ENCODE measurements at regions not wholly inside any gene's neighbourhood (a gene's known extent, or its start where the extent isn't known, plus 50 kb on each side); places are given as distances from the start of the nearest gene placed in this dataset.
"Not testable (repeated sequence)": the region's sequence is repeated elsewhere in the genome, so short reads cannot be mapped to it uniquely, and the experiment has no call there.

DNA sequence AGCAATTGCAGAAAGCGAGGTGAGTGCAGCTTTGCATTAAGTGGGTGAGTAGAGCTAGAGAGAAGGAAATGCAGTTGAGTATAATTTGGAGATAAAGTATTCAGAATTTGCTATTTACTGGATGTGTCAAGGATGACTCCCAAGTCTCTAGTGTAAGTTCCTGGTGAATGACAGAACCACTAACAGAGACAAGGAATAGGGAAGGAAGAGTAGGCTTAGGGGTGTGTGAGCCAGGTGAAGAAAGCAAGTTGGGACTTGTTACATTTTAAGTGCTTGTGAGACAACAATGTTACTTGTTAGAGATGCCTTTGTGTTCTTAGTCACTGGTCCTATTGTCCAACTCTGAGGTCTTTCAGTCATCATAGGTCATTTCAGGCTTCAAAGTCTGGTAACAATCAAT is 70.8 kb downstream of the TBC1D26 start:
- H3K9me3 Mint-ChIP-seq, H3K27me3 Mint-ChIP-seq, H3K27ac Mint-ChIP-seq, DNase-seq, H3K36me3 Mint-ChIP-seq, H3K4me1 Mint-ChIP-seq, H3K4me3 Mint-ChIP-seq: not testable (repeated sequence)

DNA sequence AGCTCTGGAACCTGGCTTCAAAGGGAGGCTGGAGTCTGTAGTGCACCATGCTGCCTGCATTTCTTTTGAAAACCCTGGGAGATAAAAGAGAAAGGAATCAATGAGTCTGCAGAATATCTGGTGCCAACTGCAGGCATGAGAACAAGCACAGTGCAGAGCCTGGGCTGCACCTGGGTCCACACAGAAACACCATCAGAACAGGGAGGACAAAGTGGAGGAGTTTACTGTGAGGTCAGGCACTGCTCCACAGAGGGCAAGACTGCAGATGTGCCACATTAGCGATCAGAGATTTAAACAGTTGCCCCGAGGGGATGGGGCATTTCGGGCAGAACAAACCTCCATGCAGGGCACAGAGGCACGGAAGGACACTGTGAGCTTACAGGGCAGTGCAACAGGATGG is 74.7 kb downstream of the TBC1D26 start:
- not testable (repeated sequence) for DNase-seq, H3K9me3 Mint-ChIP-seq, H3K27ac Mint-ChIP-seq, H3K27me3 Mint-ChIP-seq, H3K4me3 Mint-ChIP-seq, H3K36me3 Mint-ChIP-seq, H3K4me1 Mint-ChIP-seq

DNA sequence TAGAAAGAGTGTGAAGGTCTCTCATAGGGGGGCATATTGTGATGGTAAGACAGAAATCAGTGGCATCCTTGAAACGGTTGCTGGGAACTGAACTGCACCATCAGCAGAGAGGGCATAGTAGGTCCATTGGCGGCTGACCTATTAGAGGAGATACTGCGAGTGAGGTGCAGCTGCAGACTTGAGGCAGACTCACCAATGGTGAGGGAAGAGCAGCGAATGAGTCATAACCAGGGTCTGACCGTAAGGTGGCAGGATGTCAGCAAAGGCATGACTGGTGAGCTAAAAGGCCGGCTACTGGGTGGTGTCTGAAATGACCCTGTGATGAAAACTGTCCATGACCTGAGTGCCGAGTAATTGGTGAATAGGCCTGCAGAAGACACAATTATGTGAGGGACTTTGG is 81.3 kb downstream of the TBC1D26 start:
- H3K9me3 Mint-ChIP-seq = not testable (repeated sequence)

DNA sequence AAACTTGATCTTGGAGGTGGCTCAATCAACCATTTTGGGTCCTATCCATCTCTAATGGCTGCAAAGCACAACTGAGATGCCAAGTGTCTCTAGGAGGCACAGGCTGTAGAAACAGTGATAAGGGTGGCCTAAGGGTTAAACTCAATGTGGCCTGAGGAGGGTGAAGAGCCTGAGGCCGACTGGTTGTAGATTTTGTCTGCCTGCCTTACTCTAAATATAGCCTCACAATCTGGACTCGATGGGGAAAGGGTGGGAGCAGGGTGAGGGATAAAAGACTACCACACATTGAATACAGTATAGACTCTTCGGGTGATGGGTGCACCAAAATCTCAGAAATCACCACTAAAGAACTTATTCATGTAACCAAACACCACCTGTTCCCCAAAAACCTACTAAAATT is 81.9 kb downstream of the TBC1D26 start:
- not testable (repeated sequence) for H3K36me3 Mint-ChIP-seq, H3K27me3 Mint-ChIP-seq, H3K4me3 Mint-ChIP-seq, H3K4me1 Mint-ChIP-seq, H3K27ac Mint-ChIP-seq, DNase-seq, H3K9me3 Mint-ChIP-seq

More for the DNA sequence above, 81.3 kb downstream of the TBC1D26 start:
- H3K4me1 Mint-ChIP-seq, H3K27ac Mint-ChIP-seq, H3K27me3 Mint-ChIP-seq, DNase-seq, H3K4me3 Mint-ChIP-seq, H3K36me3 Mint-ChIP-seq: not testable (repeated sequence)

DNA sequence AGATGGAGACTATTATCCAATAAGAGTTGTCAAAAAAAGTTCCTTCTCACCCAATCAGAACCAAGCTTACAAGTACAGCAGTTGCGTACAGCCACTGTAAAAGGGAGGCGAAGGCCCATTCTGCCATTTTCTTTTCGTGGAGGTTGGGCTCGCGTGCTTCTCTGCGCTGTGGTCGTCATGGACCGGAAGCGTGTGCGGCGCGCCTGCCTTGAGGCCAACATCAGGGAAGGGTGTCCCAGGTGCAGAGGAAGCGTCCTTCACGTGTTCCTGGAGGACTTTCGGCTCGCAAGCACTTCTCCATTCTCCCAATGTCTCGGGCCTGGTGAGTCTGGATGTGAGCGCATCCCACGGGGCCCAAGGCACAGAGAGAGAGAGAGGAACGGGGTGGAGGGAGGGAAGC is 85.8 kb downstream of the TBC1D26 start:
- H3K4me3 Mint-ChIP-seq, DNase-seq, H3K9me3 Mint-ChIP-seq: not testable (repeated sequence)

DNA sequence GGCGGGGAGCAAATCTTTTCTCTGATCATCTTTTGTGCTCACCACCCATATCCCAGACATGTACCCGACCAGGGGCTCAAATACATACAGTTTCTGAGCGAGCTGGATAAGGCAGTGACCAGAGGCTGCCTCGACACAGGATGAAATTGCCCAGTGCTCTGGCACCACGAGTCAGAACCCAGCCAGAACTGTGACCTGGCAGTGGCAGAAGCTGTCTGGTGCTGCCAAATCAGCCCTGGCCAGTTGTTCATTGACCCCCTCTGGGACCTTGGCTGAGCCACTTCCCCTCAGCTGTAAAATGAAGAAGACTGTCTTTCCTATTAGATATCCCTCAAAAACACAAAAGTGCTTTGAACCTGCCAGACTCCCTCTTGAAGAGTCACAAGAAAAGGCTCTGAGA is 90.2 kb downstream of the TBC1D26 start:
- not testable (repeated sequence) for H3K36me3 Mint-ChIP-seq

More for the DNA sequence above, 85.8 kb downstream of the TBC1D26 start:
- H3K4me1 Mint-ChIP-seq, H3K27me3 Mint-ChIP-seq, H3K36me3 Mint-ChIP-seq, H3K27ac Mint-ChIP-seq: not testable (repeated sequence)

DNA sequence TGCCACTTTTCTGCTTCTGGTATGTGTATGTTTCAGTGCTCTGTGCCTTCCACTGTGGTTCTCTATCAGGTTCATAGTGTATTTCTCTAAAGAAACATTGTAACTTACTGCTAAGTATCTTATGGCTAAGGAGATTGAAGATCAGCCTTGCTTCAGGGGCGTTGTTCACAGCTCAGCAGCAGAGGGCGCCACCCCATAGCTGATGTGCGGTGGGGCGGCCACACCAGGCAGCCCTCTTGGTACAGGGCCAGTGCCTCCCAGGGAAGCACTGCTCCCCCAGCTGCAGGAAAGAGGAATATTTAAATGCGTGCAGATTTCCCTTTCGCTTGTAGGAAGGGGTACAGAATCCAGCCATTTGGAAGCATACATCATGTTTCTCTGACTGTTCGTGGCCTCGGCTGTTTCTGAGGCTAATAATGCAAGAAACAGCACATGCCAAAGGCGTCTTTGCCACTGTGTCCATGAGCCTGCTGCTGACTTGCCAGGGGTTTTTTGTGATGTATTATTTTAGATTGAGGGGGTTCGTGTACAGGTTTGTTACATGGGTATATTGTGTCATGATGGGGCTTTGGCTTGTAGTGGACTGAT is 96.7 kb downstream of the TBC1D26 start:
- Mint-ChIP-seq H3K27me3 (peaks cover 15% of the 10 kb centered on the region), H3K4me1 (peaks cover 27% of the 10 kb centered on the region)
- H3K9me3 Mint-ChIP-seq, H3K27ac Mint-ChIP-seq, H3K36me3 Mint-ChIP-seq, H3K4me3 Mint-ChIP-seq: not testable (repeated sequence)
- peak; percentile 75 for DNase-seq

More for the DNA sequence above, 90.2 kb downstream of the TBC1D26 start:
- H3K27ac Mint-ChIP-seq, H3K4me1 Mint-ChIP-seq, H3K27me3 Mint-ChIP-seq, DNase-seq, H3K4me3 Mint-ChIP-seq, H3K9me3 Mint-ChIP-seq: not testable (repeated sequence)

DNA sequence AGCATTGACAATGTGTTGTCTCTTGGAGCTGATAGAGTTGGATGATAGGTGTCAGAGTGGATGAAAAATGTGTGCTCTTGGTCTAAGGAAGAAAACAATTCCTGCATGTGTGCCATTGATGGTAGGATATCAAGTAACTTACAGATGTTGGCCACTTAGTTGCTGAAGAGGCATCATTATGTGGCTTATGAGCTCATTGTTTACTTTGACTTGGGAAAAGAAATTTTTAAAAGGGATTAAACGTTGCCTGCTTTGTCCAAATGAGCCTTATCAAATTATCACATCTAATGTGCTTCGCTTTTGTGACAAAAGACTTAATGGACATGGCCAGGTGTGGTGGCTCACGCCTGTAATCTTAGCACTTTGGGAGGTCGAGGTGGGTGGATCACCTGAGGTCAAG is 98.1 kb downstream of the TBC1D26 start:
- not testable (repeated sequence) for DNase-seq, H3K36me3 Mint-ChIP-seq, H3K27ac Mint-ChIP-seq, H3K9me3 Mint-ChIP-seq, H3K4me3 Mint-ChIP-seq
- peaks cover 29% of the 10 kb centered on the region for H3K4me1 Mint-ChIP-seq
- peaks cover 10% of the 10 kb centered on the region for H3K27me3 Mint-ChIP-seq

DNA sequence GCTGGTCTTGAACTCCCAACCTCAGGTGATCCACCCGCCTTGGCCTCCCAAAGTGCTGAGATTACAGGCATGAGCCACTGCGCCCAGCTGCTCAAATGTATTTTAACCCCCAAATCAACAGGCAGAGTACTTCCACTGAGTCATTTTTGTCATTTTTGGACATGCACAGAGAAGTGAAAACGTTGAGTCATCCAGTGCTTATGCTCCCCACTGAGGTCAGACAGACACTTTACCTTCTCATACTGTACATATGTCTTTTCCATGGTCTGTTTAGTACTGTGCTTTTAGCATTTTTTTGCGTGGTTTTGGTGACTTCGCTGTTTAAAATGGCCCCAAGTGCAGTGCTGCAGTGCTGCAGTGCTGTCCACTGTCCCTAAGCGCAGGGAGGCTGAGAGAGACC is 99.1 kb downstream of the TBC1D26 start:
- not testable (repeated sequence) for H3K9me3 Mint-ChIP-seq, H3K36me3 Mint-ChIP-seq, H3K4me3 Mint-ChIP-seq
- Mint-ChIP-seq H3K4me1 (peaks cover 29% of the 10 kb centered on the region), H3K27ac (peak overlapping the region; percentile 26), H3K27me3 (peaks cover 10% of the 10 kb centered on the region)
- peak; percentile 42 for DNase-seq

DNA sequence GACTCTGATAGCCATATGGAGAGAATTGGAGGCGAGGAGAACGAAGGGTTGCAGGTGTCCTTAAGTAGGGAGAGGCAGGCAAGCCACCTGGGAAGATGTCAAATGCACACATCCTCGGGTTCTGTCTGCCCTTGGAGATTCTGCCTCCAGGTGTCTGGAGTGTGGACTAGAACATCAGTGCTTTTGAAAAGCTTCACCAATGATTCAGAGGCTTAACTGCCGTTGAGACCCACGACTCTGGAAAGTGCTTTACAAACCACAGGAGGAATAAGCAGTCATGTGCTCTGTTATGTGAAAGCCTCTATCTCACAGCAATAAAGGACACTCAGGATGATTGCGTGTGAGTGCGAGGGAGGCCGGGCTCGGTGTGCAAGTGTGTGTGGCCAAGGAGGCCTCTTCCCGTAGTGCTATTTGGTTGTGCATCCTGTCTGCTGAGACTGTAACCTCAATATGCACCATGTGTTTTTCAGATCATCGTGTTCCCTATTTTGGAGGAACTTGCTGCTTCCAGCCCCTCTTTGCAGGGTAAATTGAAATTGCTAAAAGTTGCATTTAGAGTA is 100.9 kb downstream of the TBC1D26 start:
- H3K27me3 Mint-ChIP-seq, H3K9me3 Mint-ChIP-seq, H3K36me3 Mint-ChIP-seq: not testable (repeated sequence)
- DNase-seq = peak; percentile 27
- Mint-ChIP-seq H3K4me1 (peaks cover 29% of the 10 kb centered on the region), H3K4me3 (peak overlapping the region; percentile 1), H3K27ac (peak overlapping the region; percentile 80)

DNA sequence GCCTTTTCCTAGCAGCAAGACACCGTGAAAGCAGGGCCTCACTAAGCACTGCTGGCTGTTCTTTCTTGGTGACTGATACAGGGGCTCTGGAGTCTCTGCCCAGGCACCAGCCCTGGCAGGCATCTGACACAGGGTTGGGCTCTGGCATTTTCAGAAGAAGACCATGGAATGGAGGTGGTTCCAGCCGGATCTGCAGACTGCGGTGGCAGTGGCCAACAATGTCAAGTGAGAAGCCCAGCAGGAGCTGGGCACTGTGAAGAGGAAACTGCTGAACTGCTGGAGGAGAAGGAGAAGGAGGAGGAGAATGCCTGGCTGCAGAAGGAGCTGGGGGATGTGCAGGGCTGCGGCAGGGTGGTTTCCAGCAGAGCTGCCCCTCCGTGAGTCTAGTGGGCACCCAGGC is 101.8 kb downstream of the TBC1D26 start:
- not testable (repeated sequence) for DNase-seq, H3K9me3 Mint-ChIP-seq, H3K27me3 Mint-ChIP-seq, H3K36me3 Mint-ChIP-seq
- H3K27ac Mint-ChIP-seq = peak overlapping the region; percentile 80
- H3K4me3 Mint-ChIP-seq = peak overlapping the region; percentile 37
- H3K4me1 Mint-ChIP-seq = peaks cover 29% of the 10 kb centered on the region

DNA sequence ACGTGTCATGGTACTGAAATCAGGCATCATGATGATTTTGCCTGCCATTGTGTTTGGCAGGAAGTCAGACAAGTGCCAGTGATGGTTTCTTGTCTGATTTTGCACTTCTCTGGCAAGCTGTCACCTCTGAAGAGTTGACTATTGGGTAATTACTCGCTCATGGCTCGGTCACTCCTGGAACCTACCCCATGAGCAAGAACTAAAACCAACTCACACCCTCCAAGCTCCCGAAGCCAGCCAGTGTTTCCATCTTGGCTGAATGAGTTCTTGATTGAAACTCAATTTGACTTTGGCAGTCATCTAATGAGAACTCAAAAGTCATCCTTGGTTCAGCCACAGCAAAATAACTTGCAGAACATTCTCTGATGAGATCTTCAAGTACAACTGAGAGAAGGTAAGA is 103.4 kb downstream of the TBC1D26 start:
- not testable (repeated sequence) for H3K27ac Mint-ChIP-seq, H3K4me3 Mint-ChIP-seq, H3K36me3 Mint-ChIP-seq, DNase-seq, H3K27me3 Mint-ChIP-seq, H3K9me3 Mint-ChIP-seq
- H3K4me1 Mint-ChIP-seq = peaks cover 23% of the 10 kb centered on the region

DNA sequence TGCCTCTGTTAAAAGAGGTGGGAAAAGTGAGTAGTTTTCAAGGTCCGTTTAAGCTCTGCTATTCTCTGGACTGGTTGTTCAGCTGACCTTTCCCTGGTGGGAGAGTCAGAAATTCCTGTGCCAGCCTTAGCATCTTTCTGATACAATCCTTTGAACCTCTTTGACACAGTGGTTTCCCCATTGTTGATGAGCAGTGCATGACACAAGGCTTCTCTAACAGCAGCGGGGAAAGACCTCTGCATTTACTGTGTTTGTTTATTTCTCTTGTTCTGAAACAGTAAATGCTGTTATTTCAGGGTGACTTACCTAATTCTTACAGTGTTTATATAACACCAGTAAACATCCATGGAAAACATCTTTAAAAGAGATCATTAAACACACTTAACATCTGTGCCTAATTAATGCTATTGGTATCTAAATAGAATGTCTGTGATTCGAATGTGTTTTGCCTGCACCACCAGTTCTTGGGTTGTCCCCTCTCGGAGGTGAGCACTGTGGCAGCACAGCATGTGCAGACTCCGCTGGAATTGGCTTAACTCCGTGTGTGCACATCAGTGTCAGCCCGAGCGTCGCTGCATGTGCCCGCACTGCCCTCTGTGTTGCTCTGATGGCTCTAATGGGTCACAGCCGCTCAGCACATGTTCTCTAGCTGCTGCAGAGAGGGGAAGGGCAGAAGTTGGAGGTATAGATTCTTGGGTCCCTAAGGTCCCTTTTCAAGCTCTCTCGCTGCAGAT is 104.3 kb downstream of the TBC1D26 start:
- H3K9me3 Mint-ChIP-seq, H3K36me3 Mint-ChIP-seq, H3K4me3 Mint-ChIP-seq, DNase-seq, H3K27me3 Mint-ChIP-seq, H3K27ac Mint-ChIP-seq: not testable (repeated sequence)
- H3K4me1 Mint-ChIP-seq = peaks cover 17% of the 10 kb centered on the region

DNA sequence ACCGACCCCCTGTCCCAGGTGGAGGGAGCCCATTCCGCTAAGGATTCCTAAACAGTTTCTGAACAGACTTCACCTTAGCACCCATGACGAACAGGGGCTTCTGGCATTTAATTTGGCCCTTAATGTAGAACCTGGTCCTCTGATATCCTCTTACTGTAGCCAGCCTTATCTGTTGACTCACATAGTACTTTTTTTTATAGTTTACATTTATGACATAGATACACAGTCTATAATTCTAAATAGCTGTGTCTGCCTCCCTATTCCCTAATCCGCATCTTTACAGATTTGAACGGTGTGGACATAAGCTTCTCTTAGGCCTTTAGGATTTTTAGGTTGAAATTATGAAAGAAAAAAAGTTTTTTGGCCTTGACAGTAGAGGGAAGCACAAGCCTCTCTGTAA is 104.9 kb downstream of the TBC1D26 start:
- not testable (repeated sequence) for H3K9me3 Mint-ChIP-seq, H3K27ac Mint-ChIP-seq, DNase-seq, H3K36me3 Mint-ChIP-seq, H3K27me3 Mint-ChIP-seq, H3K4me3 Mint-ChIP-seq
- peaks cover 13% of the 10 kb centered on the region for H3K4me1 Mint-ChIP-seq

DNA sequence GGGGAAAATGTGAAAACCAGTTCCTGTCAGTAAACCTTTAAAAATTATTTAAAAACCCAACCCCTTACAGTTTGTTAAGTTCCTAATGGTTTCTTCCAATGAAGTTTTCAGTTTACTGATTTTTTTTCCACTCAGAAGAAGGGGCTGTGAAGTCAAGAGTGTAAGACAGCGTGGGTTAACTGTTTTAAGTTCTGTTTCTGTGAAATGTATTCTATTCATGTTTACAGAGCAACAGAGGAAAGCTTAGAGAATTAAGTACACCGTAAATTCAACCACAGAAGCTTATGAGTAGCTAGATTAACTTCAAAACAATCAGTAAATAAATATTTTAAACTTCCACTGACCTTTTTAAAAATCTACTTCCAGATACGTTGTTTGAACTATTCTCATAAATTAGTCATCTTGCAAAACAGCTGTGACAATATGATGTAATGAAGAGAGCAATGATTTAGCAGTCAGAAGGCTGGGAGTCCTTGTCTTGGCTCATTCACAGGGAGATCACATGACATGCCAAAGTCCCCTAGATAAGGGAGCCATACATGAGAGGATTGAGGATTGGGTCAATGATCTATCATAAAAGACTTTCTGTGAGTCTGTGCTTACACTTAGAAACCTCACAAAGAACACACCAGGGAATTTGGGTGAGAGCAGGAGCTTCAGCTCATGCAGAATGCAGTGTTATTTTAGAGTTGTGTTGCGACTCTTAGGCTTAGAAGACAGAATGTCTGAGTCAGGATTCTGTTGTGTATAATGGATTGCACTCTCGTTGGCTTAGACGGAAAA is 97.3 kb upstream of the ADORA2B start:
- not testable (repeated sequence) for H3K4me3 Mint-ChIP-seq, H3K27me3 Mint-ChIP-seq, H3K4me1 Mint-ChIP-seq, H3K27ac Mint-ChIP-seq, H3K9me3 Mint-ChIP-seq, DNase-seq, H3K36me3 Mint-ChIP-seq
